K562 (cell line): ENCODE measurements at regions not wholly inside any gene's neighbourhood (a gene's known extent, or its start where the extent isn't known, plus 50 kb on each side); places are given as distances from the start of the nearest gene placed in this dataset.

Experiments used
- ATAC-seq: fragments of 200-7000 bp; cut with Tn5 transposase; 3 replicates; pipeline ENCODE4 v1.9.1; 2020; ENCODE audit warnings: moderate library complexity
- BruUV-seq: library from RNA; stranded (reverse); fragments of 400-500 nt; replicated peaks from 2 replicates; lab custom pipeline; 2021; lab: Mats Ljungman, UMichigan
- CTCF ChIA-PET: fragments of 300-600 bp; formaldehyde crosslinking; extraction: SDS; loops from one replicate; lab custom pipeline; 2021; ENCODE audit warnings: low intra/inter-chr PET ratio; lab: Yijun Ruan, JAX
- POLR2A ChIA-PET: fragments of 300-600, 350-650 bp; sonication (Branson Sonifier 250); formaldehyde crosslinking; extraction: SDS; loops from one replicate; lab custom pipeline; 2021; ENCODE audit warnings: antibody characterized with exemption, inconsistent platforms; lab: Yijun Ruan, JAX
- DNase-seq, 4 experiments: peaks; one replicate each; pipeline versions ENCODE4 v3.0.0 to v3.0.0-alpha.2; 2011 to 2018; ENCODE audit warnings: low spot score in 3 of 4, mixed read lengths in 3 of 4; ENCODE audit errors: extremely low read depth in 1 of 4
- FAIRE-seq: peaks from 2 replicates; lab custom pipeline; 2011; peaks lifted over from hg19 to GRCh38; lab: Jason Lieb, UNC
- H2AFZ ChIP-seq: 2 replicates; pipeline ENCODE4 v1.6.0; 2011; ENCODE audit warnings: low read depth, low read length, control low read depth, inconsistent platforms
- H3K27ac ChIP-seq: fragments of 200-600 bp; 3 replicates; pipeline ENCODE4 v1.8.0; 2011; ENCODE audit warnings: low read depth, mild to moderate bottlenecking, control low read depth, inconsistent platforms, low read length, moderate library complexity, mixed read lengths; ENCODE audit errors: extremely low read depth
- H3K27me3 ChIP-seq, 2 experiments: fragments of 300-600 bp in 1 of 2; 2 replicates in 1 of 2; 3 replicates in 1 of 2; pipeline versions ENCODE4 v1.6.0 to v1.8.0; 2011; ENCODE audit warnings: inconsistent platforms in 2 of 2, low read length in 2 of 2, mild to moderate bottlenecking in 1 of 2, mixed read lengths in 1 of 2, moderate library complexity in 1 of 2; ENCODE audit not compliant: control insufficient read depth in 2 of 2, insufficient read depth in 2 of 2
- H3K36me3 ChIP-seq: fragments of 300-600 bp; 3 replicates; pipeline ENCODE4 v1.8.0; 2011; ENCODE audit warnings: mild to moderate bottlenecking, low read length, inconsistent platforms; ENCODE audit not compliant: control insufficient read depth, insufficient read depth
- H3K4me1 ChIP-seq, 2 experiments: fragments of 200-600 bp in 1 of 2; replicated peaks in 1 of 2; 2 replicates in 1 of 2; 3 replicates in 1 of 2; pipeline versions ENCODE4 v1.5.1 to v1.8.0; 2011; ENCODE audit warnings: inconsistent platforms in 2 of 2, low read length in 2 of 2, mild to moderate bottlenecking in 1 of 2, mixed read lengths in 1 of 2, moderate library complexity in 1 of 2; ENCODE audit not compliant: control insufficient read depth in 2 of 2, insufficient read depth in 2 of 2
- H3K4me2 ChIP-seq: 2 replicates; pipeline ENCODE4 v1.6.1; 2011; ENCODE audit warnings: low read length, control low read depth, inconsistent platforms, mixed read lengths; ENCODE audit not compliant: insufficient read depth
- H3K4me3 ChIP-seq: fragments of 200-600 bp; sonication (generic), shearing (Covaris generic); 2 replicates; pipeline ENCODE4 v1.5.1; 2016; ENCODE audit warnings: control low read depth, inconsistent platforms
- H3K79me2 ChIP-seq: fragments of 200-600 bp; 3 replicates; pipeline ENCODE4 v1.8.0; 2011; ENCODE audit warnings: low read length, inconsistent platforms; ENCODE audit not compliant: control insufficient read depth, insufficient read depth
- H3K9ac ChIP-seq, 2 experiments: 2 replicates each; pipeline versions ENCODE4 v1.6.0 to v1.6.1; 2011; ENCODE audit warnings: low read depth in 2 of 2, low read length in 2 of 2, control low read depth in 1 of 2, inconsistent platforms in 1 of 2, mild to moderate bottlenecking in 1 of 2, mixed read lengths in 1 of 2; ENCODE audit not compliant: insufficient read depth in 1 of 2
- H3K9me1 ChIP-seq: one replicate; pipeline ENCODE4 v1.6.0; 2011; ENCODE audit warnings: inconsistent platforms, mild to moderate bottlenecking, low read length, moderate library complexity; ENCODE audit not compliant: control insufficient read depth, insufficient read depth
- H3K9me3 ChIP-seq: replicated peaks from 2 replicates; pipeline ENCODE4 v1.5.1; 2011; ENCODE audit warnings: low read depth, low read length, inconsistent platforms; ENCODE audit not compliant: control insufficient read depth, insufficient read depth
- H4K20me1 ChIP-seq: replicated peaks from 2 replicates; pipeline ENCODE4 v1.6.1; 2011; ENCODE audit warnings: low read length, inconsistent platforms, mixed read lengths; ENCODE audit not compliant: control insufficient read depth, insufficient read depth
- ARHGAP35 ChIP-seq: fragments of 450-650 bp; IDR thresholded peaks from 2 replicates; pipeline ENCODE4 v1.6.1; 2018; ENCODE audit not compliant: partially characterized antibody
- ATF1 ChIP-seq, 2 experiments: fragments of 450-650 bp in 1 of 2; IDR thresholded peaks; 2 replicates each; pipeline ENCODE4 v1.6.1; 2016; ENCODE audit warnings: missing compliant biosample characterization in 1 of 2, missing genetic modification characterization in 1 of 2
- ATF3 ChIP-seq, 2 experiments: fragments of 450-650 bp in 1 of 2; sonication (generic) in 1 of 2; formaldehyde crosslinking in 1 of 2; IDR thresholded peaks in 1 of 2; conservative IDR thresholded peaks in 1 of 2; 2 replicates each; pipeline versions ENCODE4 v1.6.1 to v1.8.1; 2016 to 2023; ENCODE audit warnings: mild to moderate bottlenecking in 2 of 2, moderate library complexity in 2 of 2, inconsistent platforms in 1 of 2, missing genetic modification reagents in 1 of 2
- ATF7 ChIP-seq: fragments of 450-650 bp; IDR thresholded peaks from 2 replicates; pipeline ENCODE4 v1.7.1; 2014; ENCODE audit warnings: mild to moderate bottlenecking, moderate library complexity
- CREBBP ChIP-seq: IDR thresholded peaks from one replicate; pipeline ENCODE4 v1.6.1; 2012; ENCODE audit warnings: low read depth, mild to moderate bottlenecking, control low read depth, inconsistent platforms, low read length
- ELF2 ChIP-seq: fragments of 250-450 bp; sonication (Bioruptor Pico); IDR thresholded peaks from 2 replicates; pipeline ENCODE4 v1.5.0; 2021; ENCODE audit warnings: mild to moderate bottlenecking
- FOXK2 ChIP-seq, 2 experiments: fragments of 450-650 bp; IDR thresholded peaks in 1 of 2; conservative IDR thresholded peaks in 1 of 2; 2 replicates each; pipeline ENCODE4 v1.6.1; 2016; ENCODE audit warnings: low read depth in 2 of 2, mild to moderate bottlenecking in 1 of 2
- HCFC1 ChIP-seq: IDR thresholded peaks from 2 replicates; pipeline ENCODE4 v1.6.1; 2012; ENCODE audit warnings: low read depth, low read length, improper control_type of control experiment
- MLLT1 ChIP-seq, 2 experiments: fragments of 450-650 bp; IDR thresholded peaks; 2 replicates each; pipeline ENCODE4 v1.6.1; 2016
- RHOXF2B ChIP-seq: fragments of 250-450 bp; sonication (Bioruptor Pico); conservative IDR thresholded peaks from 2 replicates; pipeline ENCODE4 v1.5.1; 2021
- RUNX1 ChIP-seq: sonication (generic); IDR thresholded peaks from 2 replicates; pipeline ENCODE4 v1.6.1; 2016; ENCODE audit warnings: antibody characterized with exemption, low read depth
- SMC3 ChIP-seq: conservative IDR thresholded peaks from 2 replicates; pipeline ENCODE4 v1.6.1; 2011; ENCODE audit warnings: low read depth, low read length, improper control_type of control experiment; ENCODE audit not compliant: insufficient read depth
- YY1 ChIP-seq, 3 experiments: IDR thresholded peaks; 2 replicates each; pipeline ENCODE4 v1.6.1; 2011; ENCODE audit warnings: low read length in 2 of 3, mild to moderate bottlenecking in 2 of 3, moderate library complexity in 2 of 3, borderline replicate concordance in 1 of 3, control low read depth in 1 of 3, low read depth in 1 of 3; ENCODE audit not compliant: insufficient read depth in 3 of 3, insufficient replicate concordance in 2 of 3, control insufficient read depth in 1 of 3, insufficient read length in 1 of 3; ENCODE audit errors: extremely low read depth in 1 of 3
- ZBTB12 ChIP-seq: fragments of 250-450 bp; sonication (Bioruptor Pico); IDR thresholded peaks from 2 replicates; pipeline ENCODE4 v1.4.0; 2020
- ZBTB17 ChIP-seq: fragments of 450-650 bp; formaldehyde crosslinking; IDR thresholded peaks from 2 replicates; pipeline ENCODE4 v1.4.0; 2020; ENCODE audit warnings: mild to moderate bottlenecking
- ZNF124 ChIP-seq: sonication (generic); formaldehyde crosslinking; IDR thresholded peaks from 2 replicates; pipeline ENCODE4 v1.8.1; 2022; ENCODE audit warnings: missing genetic modification reagents
- ZNF23 ChIP-seq: fragments of 250-450 bp; sonication (Bioruptor Pico); IDR thresholded peaks from 2 replicates; pipeline ENCODE4 v1.4.0; 2020; ENCODE audit warnings: mild to moderate bottlenecking
- ZNF436 ChIP-seq: fragments of 250-450, 450-650 bp; sonication (Bioruptor Pico); formaldehyde crosslinking; IDR thresholded peaks from 2 replicates; pipeline ENCODE4 v1.7.0; 2020; ENCODE audit warnings: mild to moderate bottlenecking
- ZNF444 ChIP-seq: fragments of 250-450 bp; sonication (Bioruptor Pico); IDR thresholded peaks from 2 replicates; pipeline ENCODE4 v1.4.0; 2020; ENCODE audit warnings: mild to moderate bottlenecking, moderate library complexity
- ZNF764 ChIP-seq: fragments of 250-450 bp; sonication (Bioruptor Pico); IDR thresholded peaks from 2 replicates; pipeline ENCODE4 v1.4.0; 2020; ENCODE audit warnings: low read depth, mild to moderate bottlenecking, moderate library complexity
- ZNF785 ChIP-seq: fragments of 250-450 bp; sonication (Bioruptor Pico); IDR thresholded peaks from 2 replicates; pipeline ENCODE4 v1.4.0; 2020; ENCODE audit warnings: mild to moderate bottlenecking
- in situ Hi-C: fragments of 300-500 bp; cut with MboI; formaldehyde crosslinking; loops from 4 replicates; pipeline ENCODE4 v1.15.0; 2018; ENCODE audit warnings: inconsistent platforms, mixed read lengths
- intact Hi-C: fragments of 100-400 bp; cut with micrococcal nuclease; formaldehyde crosslinking; loops from 2 replicates; pipeline ENCODE4 v1.14.2; 2022

- no peak for TF ChIP-seq MLLT1 (IDR thresholded peaks at IDR 0.05)
- TF ChIP-seq CREBBP: no peak
- TF ChIP-seq ELF2 (CRISPR knock-in tag): no peak
Measured at GRCh38 chr2:188129677-188130076, 162.0 kb upstream of the GULP1 start (continued).

GRCh38 chr2:188130317-188130716 lies 161.4 kb upstream of the GULP1 start:
- in situ Hi-C loops: no loop called here
- no peak overlapping the region for H3K27ac ChIP-seq
- FAIRE-seq (no peak), ATAC-seq (no peak), DNase-seq (no peak)
- no peaks in the 10 kb centered on the region for H3K9me1 ChIP-seq
- H3K36me3 ChIP-seq: no peaks in the 10 kb centered on the region
- H3K79me2 ChIP-seq: no peaks in the 10 kb centered on the region
- no peaks in the 10 kb centered on the region for H3K9me3 ChIP-seq
- intact Hi-C loops: no loop called here
- ChIA-PET POLR2A (no interaction called here), CTCF (no interaction called here)
- H3K27me3 ChIP-seq: no peaks in the 10 kb centered on the region
- H2AFZ ChIP-seq: no peak overlapping the region
- BruUV-seq: no TSS peak
- no peak overlapping the region for H3K4me2 ChIP-seq
- no peak overlapping the region for H3K4me3 ChIP-seq
- no peaks in the 10 kb centered on the region for H4K20me1 ChIP-seq
- no peak overlapping the region for H3K9ac ChIP-seq
- H3K4me1 ChIP-seq: no peaks in the 10 kb centered on the region
- no peak for TF ChIP-seq ZBTB17
- no peak for TF ChIP-seq YY1 (IDR thresholded peaks at IDR 0.05; ENCODE audit: borderline replicate concordance in 1 of 3, control insufficient read depth in 1 of 3, extremely low read depth in 1 of 3, insufficient read depth in 3 of 3, insufficient read length in 1 of 3, insufficient replicate concordance in 2 of 3, low read depth in 1 of 3, low read length in 2 of 3)
- no peak for TF ChIP-seq ATF7
- TF ChIP-seq ATF1 (CRISPR knock-in tag; IDR thresholded peaks at IDR 0.05): no peak
- no peak for TF ChIP-seq ATF1 (tag; IDR thresholded peaks at IDR 0.05)
- TF ChIP-seq ZNF23: no peak
- no peak for TF ChIP-seq SMC3
- no peak for TF ChIP-seq ZNF436
- no peak for TF ChIP-seq ZNF124
- TF ChIP-seq ZNF785 (CRISPR knock-in tag): no peak
- no peak for TF ChIP-seq HCFC1
- no peak for TF ChIP-seq ZBTB12 (CRISPR knock-in tag)
- TF ChIP-seq ZNF444 (CRISPR knock-in tag): no peak
- no peak for TF ChIP-seq ZNF764 (CRISPR knock-in tag)
- no peak for TF ChIP-seq RHOXF2B
- TF ChIP-seq RUNX1: no peak
- TF ChIP-seq FOXK2 (conservative IDR thresholded peaks at IDR 0.05 in 1 of 2, IDR thresholded peaks at IDR 0.05 in 1 of 2; ENCODE audit: low read depth in 2 of 2): no peak
- TF ChIP-seq ARHGAP35: no peak
- TF ChIP-seq ATF3 (IDR thresholded peaks at IDR 0.05): no peak
- no peak for TF ChIP-seq ATF3 (CRISPR knock-in tag; conservative IDR thresholded peaks at IDR 0.05)
